B cell (primary cell): ENCODE measurements at regions not wholly inside any gene's neighbourhood (a gene's known extent, or its start where the extent isn't known, plus 50 kb on each side); places are given as distances from the start of the nearest gene placed in this dataset.

Experiments
- ATAC-seq: fragments of 200-7000 bp; cut with Tn5 transposase; one replicate; pipeline ENCODE4 v1.10.0; 2021; ENCODE audit warnings: low read depth, mild to moderate bottlenecking, moderate number of reproducible peaks, moderate library complexity
- CTCF ChIA-PET: fragments of 350-600 bp; sonication (Branson Sonifier 250); formaldehyde crosslinking; loops from one replicate; lab custom pipeline; 2021; ENCODE audit warnings: antibody characterized with exemption, inconsistent platforms; lab: Charles Lee
- POLR2A ChIA-PET: fragments of 350-600 bp; sonication (Branson Sonifier 250); formaldehyde crosslinking; loops from one replicate; lab custom pipeline; 2021; ENCODE audit warnings: antibody characterized with exemption; lab: Charles Lee
- DNase-seq: peaks from one replicate; pipeline ENCODE4 v3.0.0; 2013
- H2AFZ ChIP-seq: 2 replicates; pipeline ENCODE4 v1.6.1; 2012; ENCODE audit warnings: mild to moderate bottlenecking, low read depth, low read length; ENCODE audit not compliant: insufficient read depth, poor library complexity, severe bottlenecking
- H3K27ac ChIP-seq, 2 donors: 1 replicate in 1 of 2; 2 replicates in 1 of 2; pipeline ENCODE4 v1.5.1; 2012 to 2013; ENCODE audit warnings: low read length in 2 of 2, mild to moderate bottlenecking in 2 of 2, moderate library complexity in 1 of 2
- H3K27me3 ChIP-seq, 4 experiments: fragments of 200-600 bp in 1 of 4; sonication (generic) in 1 of 4; replicated peaks in 1 of 4; 1 replicate in 2 of 4; 2 replicates in 2 of 4; pipeline versions ENCODE4 v1.6.1 to v1.7.0; 2013 to 2016; ENCODE audit warnings: low read length in 3 of 4, mild to moderate bottlenecking in 2 of 4, mixed read lengths in 1 of 4, moderate library complexity in 1 of 4; ENCODE audit not compliant: insufficient read depth in 4 of 4, control insufficient read depth in 3 of 4; ENCODE audit errors: control extremely low read depth in 1 of 4
- H3K36me3 ChIP-seq, 2 experiments: replicated peaks in 1 of 2; 1 replicate in 1 of 2; 2 replicates in 1 of 2; pipeline versions ENCODE4 v1.6.1 to v1.7.1; 2013; ENCODE audit warnings: low read length in 1 of 2; ENCODE audit not compliant: insufficient read depth in 2 of 2, control insufficient read depth in 1 of 2; ENCODE audit errors: control extremely low read depth in 1 of 2, extremely low read depth in 1 of 2
- H3K4me1 ChIP-seq, 2 donors: fragments of 200-600 bp in 1 of 2; sonication (generic) in 1 of 2; 1 replicate in 1 of 2; 2 replicates in 1 of 2; pipeline versions ENCODE4 v1.5.1 to v1.6.1; 2013 to 2017; ENCODE audit warnings: low read length in 2 of 2; ENCODE audit not compliant: control insufficient read depth in 2 of 2, insufficient read depth in 2 of 2
- H3K4me2 ChIP-seq: replicated peaks from 2 replicates; pipeline ENCODE3; 2012; ENCODE audit warnings: mild to moderate bottlenecking, low read depth, low read length; ENCODE audit not compliant: poor library complexity, severe bottlenecking
- H3K4me3 ChIP-seq, 5 experiments: fragments of 200-600 bp in 1 of 5; sonication (generic) in 1 of 5; 1 replicate in 3 of 5; 2 replicates in 2 of 5; pipeline versions ENCODE4 v1.5.1 to v1.7.0; 2011 to 2016; ENCODE audit warnings: low read length in 4 of 5, mild to moderate bottlenecking in 4 of 5, low read depth in 2 of 5, control low read depth in 1 of 5, moderate library complexity in 1 of 5; ENCODE audit not compliant: insufficient read depth in 1 of 5; ENCODE audit errors: control extremely low read depth in 1 of 5, extremely low read depth in 1 of 5
- H3K79me2 ChIP-seq: fragments of 200-600 bp; sonication (generic); one replicate; pipeline ENCODE4 v1.6.0; 2016; ENCODE audit warnings: low read length; ENCODE audit not compliant: control insufficient read depth, insufficient read depth
- H3K9ac ChIP-seq: fragments of 200-600 bp; sonication (generic); 2 replicates; pipeline ENCODE4 v1.6.1; 2017; ENCODE audit warnings: mild to moderate bottlenecking, low read length, moderate library complexity
- H3K9me3 ChIP-seq, 3 donors: one replicate each; pipeline versions ENCODE4 v1.6.1 to v1.7.1; 2013; ENCODE audit warnings: low read length in 2 of 3; ENCODE audit not compliant: control insufficient read depth in 2 of 3, insufficient read depth in 1 of 3; ENCODE audit errors: control extremely low read depth in 1 of 3
- H4K20me1 ChIP-seq: 2 replicates; pipeline ENCODE4 v1.6.0; 2012; ENCODE audit warnings: mild to moderate bottlenecking, low read length; ENCODE audit not compliant: insufficient read depth, control insufficient read depth, poor library complexity, severe bottlenecking
- H3K27ac Mint-ChIP-seq: one replicate; pipeline ENCODE4 v1.8.0; 2021; ENCODE audit warnings: mixed read lengths
- H3K27me3 Mint-ChIP-seq: one replicate; pipeline ENCODE4 v1.8.0; 2021; ENCODE audit warnings: mixed read lengths
- H3K4me1 Mint-ChIP-seq: one replicate; pipeline ENCODE4 v1.8.0; 2021; ENCODE audit warnings: mixed read lengths
- H3K4me3 Mint-ChIP-seq: one replicate; pipeline ENCODE4 v1.8.0; 2021; ENCODE audit warnings: mixed read lengths
- H3K9me3 Mint-ChIP-seq: one replicate; pipeline ENCODE4 v1.8.0; 2022; ENCODE audit warnings: mixed read lengths; ENCODE audit not compliant: insufficient read depth
- CTCF ChIP-seq: fragments of 200-600 bp; IDR thresholded peaks from one replicate; pipeline ENCODE4 v1.8.0; 2022; ENCODE audit warnings: antibody characterized with exemption, mild to moderate bottlenecking
- EZH2 ChIP-seq: IDR thresholded peaks from 2 replicates; pipeline ENCODE4 v1.6.1; 2012; ENCODE audit warnings: borderline replicate concordance, low read depth, mild to moderate bottlenecking, moderate library complexity, low read length; ENCODE audit not compliant: insufficient read depth, poor library complexity, severe bottlenecking
- WGBS: methylation state at CpG from one replicate; pipeline ENCODE4 v1.1.5; 2013; ENCODE audit warnings: missing lambda C conversion rate; ENCODE audit not compliant: insufficient coverage; 5-methylcytosine and 5-hydroxymethylcytosine counted together
- intact Hi-C: fragments of 100-400 bp; cut with micrococcal nuclease; formaldehyde crosslinking; loops from one replicate; pipeline ENCODE4 v1.10.0; 2022

GRCh38 chr10:123455861-123456260, 210.3 kb upstream of the GPR26 start:
- no peak overlapping the region for H3K4me3 Mint-ChIP-seq
- no peaks in the 10 kb centered on the region for H3K9me3 Mint-ChIP-seq
- Histone ChIP-seq H3K9me3 (peaks cover 0 to 4% (median 0%) of the 10 kb centered on the region in 3 donors), H3K79me2 (no peaks in the 10 kb centered on the region), H3K4me3 (no peak overlapping the region), H3K4me2 (no peak overlapping the region), H3K4me1 (peaks cover 0 to 6% of the 10 kb centered on the region in 2 donors), H4K20me1 (no peaks in the 10 kb centered on the region), H2AFZ (no peak overlapping the region), H3K9ac (no peak overlapping the region), H3K36me3 (no peaks in the 10 kb centered on the region), H3K27me3 (peaks cover 0 to 2% (median 0%) of the 10 kb centered on the region in 4 experiments), H3K27ac (no peak overlapping the region)
- no peak for TF ChIP-seq CTCF
- no peak for TF ChIP-seq EZH2
- intact Hi-C loops, result no loop called here
- POLR2A ChIA-PET, result no interaction called here
- WGBS, result 100% methylated on average over 1 of the region's 3 CpGs
- DNase-seq (no peak), ATAC-seq (no peak)
- CTCF ChIA-PET, result no interaction called here
- H3K27ac Mint-ChIP-seq, result no peak overlapping the region
- H3K4me1 Mint-ChIP-seq, result peaks cover 9% of the 10 kb centered on the region
- H3K27me3 Mint-ChIP-seq, result peaks cover 5% of the 10 kb centered on the region

- Histone ChIP-seq H3K79me2 (no peaks in the 10 kb centered on the region), H3K4me1 (peaks cover 0 to 6% of the 10 kb centered on the region in 2 donors), H3K36me3 (no peaks in the 10 kb centered on the region), H3K27ac (no peak overlapping the region), H4K20me1 (no peaks in the 10 kb centered on the region), H3K27me3 (peaks cover 0 to 3% (median 0%) of the 10 kb centered on the region in 4 experiments), H3K9me3 (peaks cover 0 to 4% (median 0%) of the 10 kb centered on the region in 3 donors), H3K9ac (no peak overlapping the region), H2AFZ (no peak overlapping the region), H3K4me2 (no peak overlapping the region), H3K4me3 (no peak overlapping the region)
- no peaks in the 10 kb centered on the region for H3K9me3 Mint-ChIP-seq
- no peaks in the 10 kb centered on the region for H3K27me3 Mint-ChIP-seq
- CTCF ChIA-PET, result no interaction called here
- no peak for DNase-seq
- POLR2A ChIA-PET, result no interaction called here
- H3K27ac Mint-ChIP-seq, result no peak overlapping the region
- intact Hi-C loops, result no loop called here
- WGBS, result 62% methylated on average over 5 of the region's 5 CpGs
- ATAC-seq, result no peak
- H3K4me3 Mint-ChIP-seq, result no peak overlapping the region
- peaks cover 9% of the 10 kb centered on the region for H3K4me1 Mint-ChIP-seq
- TF ChIP-seq CTCF, result no peak
Observed at GRCh38 chr10:123458933-123459332, 207.2 kb upstream of the GPR26 start.
